ENCODE measurements at regions not wholly inside any gene's neighbourhood (a gene's known extent, or its start where the extent isn't known, plus 50 kb on each side); places are given as distances from the start of the nearest gene placed in this dataset.

DNA sequence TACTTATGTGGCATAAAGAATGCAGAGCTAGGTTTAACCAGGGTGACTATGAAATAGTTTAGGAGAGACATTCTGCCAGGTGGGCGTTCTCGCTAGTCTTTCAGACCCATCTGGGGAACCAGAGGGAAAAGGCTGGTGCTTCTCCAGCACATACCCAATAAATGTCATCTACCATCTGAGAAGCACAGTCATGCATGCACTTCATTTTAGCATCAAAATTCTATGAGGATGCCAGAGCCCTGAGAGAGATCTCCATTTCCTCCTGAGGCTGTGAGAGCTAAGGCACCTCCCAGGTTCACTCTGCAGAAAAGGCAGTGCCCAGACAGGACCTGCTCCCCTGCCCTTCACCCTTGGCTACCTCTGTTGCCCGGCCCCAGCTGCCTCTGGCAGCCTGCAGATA, 196.2 kb upstream of the PRNP start:
- peaks cover 0 to 4% (median 0%) of the 10 kb centered on the region in 9 donors for H3K27me3 ChIP-seq
- no peak overlapping the region for H3K27ac ChIP-seq
- H3K4me1 ChIP-seq, result no peaks in the 10 kb centered on the region
- intact Hi-C loops (cut with DNase I), result no loop called here
- H3K4me3 ChIP-seq, result no peak overlapping the region
- no peaks in the 10 kb centered on the region for H3K36me3 ChIP-seq
- ATAC-seq (no peak), DNase-seq (no peak)
- TF ChIP-seq POLR2A (IDR thresholded peaks at IDR 0.05), result no peak
- TF ChIP-seq, protein P1, sequence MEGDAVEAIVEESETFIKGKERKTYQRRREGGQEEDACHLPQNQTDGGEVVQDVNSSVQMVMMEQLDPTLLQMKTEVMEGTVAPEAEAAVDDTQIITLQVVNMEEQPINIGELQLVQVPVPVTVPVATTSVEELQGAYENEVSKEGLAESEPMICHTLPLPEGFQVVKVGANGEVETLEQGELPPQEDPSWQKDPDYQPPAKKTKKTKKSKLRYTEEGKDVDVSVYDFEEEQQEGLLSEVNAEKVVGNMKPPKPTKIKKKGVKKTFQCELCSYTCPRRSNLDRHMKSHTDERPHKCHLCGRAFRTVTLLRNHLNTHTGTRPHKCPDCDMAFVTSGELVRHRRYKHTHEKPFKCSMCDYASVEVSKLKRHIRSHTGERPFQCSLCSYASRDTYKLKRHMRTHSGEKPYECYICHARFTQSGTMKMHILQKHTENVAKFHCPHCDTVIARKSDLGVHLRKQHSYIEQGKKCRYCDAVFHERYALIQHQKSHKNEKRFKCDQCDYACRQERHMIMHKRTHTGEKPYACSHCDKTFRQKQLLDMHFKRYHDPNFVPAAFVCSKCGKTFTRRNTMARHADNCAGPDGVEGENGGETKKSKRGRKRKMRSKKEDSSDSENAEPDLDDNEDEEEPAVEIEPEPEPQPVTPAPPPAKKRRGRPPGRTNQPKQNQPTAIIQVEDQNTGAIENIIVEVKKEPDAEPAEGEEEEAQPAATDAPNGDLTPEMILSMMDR (IDR thresholded peaks at IDR 0.05), result no peak
- WGBS, 4 donors, result 89 to 95% (median 90%) methylated on average over 3 of the region's 3 CpGs
- no peaks in the 10 kb centered on the region for H3K9me3 ChIP-seq

DNA sequence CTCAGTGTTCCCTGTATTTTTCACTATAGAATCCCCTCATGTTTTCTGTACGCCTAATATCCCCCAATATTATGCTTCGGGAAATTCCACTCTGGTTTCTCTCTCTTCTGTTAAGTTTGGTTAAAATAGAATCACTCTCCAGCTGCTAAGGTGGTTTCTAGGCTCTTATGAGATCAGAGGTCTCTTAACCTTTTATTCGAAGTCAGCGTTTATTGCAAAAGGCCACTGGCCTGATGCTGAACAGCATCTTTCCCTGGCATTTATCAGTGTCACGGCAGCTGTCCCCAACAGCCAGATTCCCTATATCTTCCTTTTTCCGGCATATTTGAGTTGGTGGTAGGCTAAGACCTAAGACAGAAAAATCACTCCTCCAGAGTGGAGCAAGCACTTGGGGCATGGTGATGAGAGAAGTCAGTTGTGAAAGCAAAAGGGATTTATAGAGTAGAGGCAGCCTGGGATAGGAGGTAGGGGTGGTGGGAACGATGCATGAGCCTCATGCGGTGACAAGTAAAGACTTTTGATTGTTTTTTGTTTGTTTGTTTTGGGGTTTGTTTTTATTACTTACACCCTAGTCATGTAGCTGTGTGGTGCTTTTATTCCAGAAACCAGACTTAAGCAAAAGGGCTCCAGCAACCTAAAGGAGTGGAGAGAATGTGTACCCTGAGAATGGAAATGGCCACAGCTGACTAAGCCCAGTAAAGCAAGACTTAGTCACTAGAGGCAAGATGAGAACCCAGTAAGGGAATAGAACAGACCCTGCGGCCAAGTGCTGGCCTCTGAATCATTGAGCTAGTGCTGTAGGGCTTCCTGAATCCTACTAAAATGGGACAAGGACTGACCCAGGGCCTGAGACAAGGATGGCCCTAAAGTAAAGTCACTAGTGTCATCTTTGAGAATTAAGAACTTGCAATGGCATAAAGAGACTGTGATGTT, 197.6 kb upstream of the PRNP start:
- Histone ChIP-seq H3K36me3 (no peaks in the 10 kb centered on the region), H3K27me3 (peaks cover 0 to 4% (median 0%) of the 10 kb centered on the region in 9 donors), H3K27ac (no peak overlapping the region), H3K9me3 (no peaks in the 10 kb centered on the region), H3K4me3 (no peak overlapping the region), H3K4me1 (no peaks in the 10 kb centered on the region)
- intact Hi-C loops (cut with DNase I), result no loop called here
- TF ChIP-seq, protein P1 (IDR thresholded peaks at IDR 0.05), result no peak
- WGBS, 4 donors, result 81 to 83% (median 82%) methylated on average over 9 of the region's 9 CpGs
- DNase-seq, result no peak
- ATAC-seq, result no peak

DNA sequence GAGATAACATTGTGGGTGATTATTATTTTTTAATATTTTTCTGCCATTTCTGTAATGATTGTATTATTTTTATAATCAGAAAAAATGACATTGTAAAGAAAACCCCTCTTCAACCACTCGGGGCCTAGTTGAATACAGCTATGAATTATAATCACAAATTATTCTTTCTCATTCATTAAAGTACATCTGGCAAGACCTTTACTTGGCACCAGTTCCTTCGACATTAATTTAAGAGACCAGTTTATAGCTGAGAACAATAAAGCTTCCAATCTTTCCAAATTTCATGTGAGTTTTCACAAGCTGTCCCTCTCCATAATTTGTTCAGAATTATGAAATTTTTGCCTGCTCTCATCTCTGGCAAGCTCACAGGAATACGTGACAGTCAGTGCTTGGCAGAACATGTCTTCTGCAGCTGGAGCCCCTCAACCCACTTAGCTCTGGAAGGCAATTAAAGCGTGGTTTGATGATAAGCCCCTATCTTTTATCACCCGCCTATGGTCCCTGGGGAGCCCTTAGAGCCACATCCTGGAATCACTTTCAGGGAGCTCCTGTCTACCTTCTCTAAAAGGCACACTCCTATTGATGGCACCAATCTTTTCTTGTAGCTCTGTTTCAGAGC, 201.8 kb upstream of the PRNP start:
- WGBS, 4 donors, result 44 to 53% (median 48%) methylated on average over 5 of the region's 5 CpGs
- TF ChIP-seq, protein P1 (IDR thresholded peaks at IDR 0.05), result no peak
- no peak for TF ChIP-seq POLR2A (IDR thresholded peaks at IDR 0.05)
- H3K4me3 ChIP-seq, result no peak overlapping the region
- DNase-seq (no peak), ATAC-seq (no peak)
- H3K9me3 ChIP-seq, result no peaks in the 10 kb centered on the region
- intact Hi-C loops (cut with DNase I), result no loop called here
- no peaks in the 10 kb centered on the region for H3K36me3 ChIP-seq
- no peaks in the 10 kb centered on the region for H3K4me1 ChIP-seq
- H3K27ac ChIP-seq, result no peak overlapping the region
- H3K27me3 ChIP-seq, result peaks cover 0 to 5% (median 0%) of the 10 kb centered on the region in 9 donors

DNA sequence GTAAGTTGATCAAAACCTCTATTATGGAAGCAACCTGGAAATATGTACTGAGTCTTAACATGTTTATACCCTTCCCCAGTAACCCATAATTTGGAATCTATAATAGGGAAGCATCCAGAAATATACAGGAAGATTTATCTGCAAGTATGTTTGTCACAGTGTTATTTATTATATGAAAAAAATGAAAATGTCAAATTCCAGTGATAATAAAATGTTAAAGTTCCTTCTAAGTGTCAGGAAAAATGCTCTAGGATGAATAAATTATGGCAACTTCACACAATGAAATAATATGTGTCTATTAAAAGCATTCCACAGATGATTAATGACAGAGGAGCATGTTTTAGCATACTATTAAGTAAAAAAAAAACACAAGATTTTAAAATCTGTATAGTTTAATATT, 202.3 kb upstream of the PRNP start:
- no peak for ATAC-seq
- no peak for TF ChIP-seq POLR2A (IDR thresholded peaks at IDR 0.05)
- TF ChIP-seq, protein P1 (IDR thresholded peaks at IDR 0.05), result no peak
- Histone ChIP-seq H3K9me3 (no peaks in the 10 kb centered on the region), H3K4me1 (no peaks in the 10 kb centered on the region), H3K4me3 (no peak overlapping the region), H3K36me3 (no peaks in the 10 kb centered on the region), H3K27me3 (peaks cover 0 to 5% (median 0%) of the 10 kb centered on the region in 9 donors), H3K27ac (no peak overlapping the region)
- no peak for DNase-seq
- intact Hi-C loops (cut with DNase I), result no loop called here
